Right atrium auricular region (tissue), 2 donors: ENCODE measurements at regions not wholly inside any gene's neighbourhood (a gene's known extent, or its start where the extent isn't known, plus 50 kb on each side); places are given as distances from the start of the nearest gene placed in this dataset.
"Not testable (repeated sequence)": the region's sequence is repeated elsewhere in the genome, so short reads cannot be mapped to it uniquely, and the experiment has no call there.

Experiments
- DNase-seq: peaks from one replicate; pipeline ENCODE4 v3.0.0-alpha.2; 2019; ENCODE audit warnings: low spot score
- H3K27ac ChIP-seq, 2 donors: fragments of 200-600 bp; sonication (generic); 1 replicate in 1 of 2; 2 replicates in 1 of 2; pipeline ENCODE4 v1.5.1; 2016 to 2019
- H3K27me3 ChIP-seq, 2 donors: fragments of 200-600 bp; sonication (generic); one replicate each; pipeline versions ENCODE4 v1.5.1 to v1.6.0; 2017 to 2019
- H3K36me3 ChIP-seq: fragments of 200-600 bp; sonication (generic); one replicate; pipeline ENCODE4 v1.5.1; 2016
- H3K4me1 ChIP-seq, 2 donors: fragments of 200-600 bp; sonication (generic); one replicate each; pipeline versions ENCODE4 v1.5.1 to v1.6.0; 2017 to 2019
- H3K4me3 ChIP-seq, 2 donors: fragments of 200-600 bp; sonication (generic); 1 replicate in 1 of 2; 2 replicates in 1 of 2; pipeline ENCODE4 v1.5.1; 2017 to 2019; ENCODE audit warnings: mild to moderate bottlenecking in 1 of 2, moderate library complexity in 1 of 2
- H3K9me3 ChIP-seq, 2 donors: fragments of 200-600 bp; sonication (generic); one replicate each; pipeline ENCODE4 v1.5.1; 2019
- TF ChIP-seq, protein P1 (sequence below), 2 donors: fragments of 200-600 bp; sonication (generic); IDR thresholded peaks; one replicate each; pipeline ENCODE4 v1.5.1; 2019; ENCODE audit warnings: antibody characterized with exemption in 2 of 2

DNA sequence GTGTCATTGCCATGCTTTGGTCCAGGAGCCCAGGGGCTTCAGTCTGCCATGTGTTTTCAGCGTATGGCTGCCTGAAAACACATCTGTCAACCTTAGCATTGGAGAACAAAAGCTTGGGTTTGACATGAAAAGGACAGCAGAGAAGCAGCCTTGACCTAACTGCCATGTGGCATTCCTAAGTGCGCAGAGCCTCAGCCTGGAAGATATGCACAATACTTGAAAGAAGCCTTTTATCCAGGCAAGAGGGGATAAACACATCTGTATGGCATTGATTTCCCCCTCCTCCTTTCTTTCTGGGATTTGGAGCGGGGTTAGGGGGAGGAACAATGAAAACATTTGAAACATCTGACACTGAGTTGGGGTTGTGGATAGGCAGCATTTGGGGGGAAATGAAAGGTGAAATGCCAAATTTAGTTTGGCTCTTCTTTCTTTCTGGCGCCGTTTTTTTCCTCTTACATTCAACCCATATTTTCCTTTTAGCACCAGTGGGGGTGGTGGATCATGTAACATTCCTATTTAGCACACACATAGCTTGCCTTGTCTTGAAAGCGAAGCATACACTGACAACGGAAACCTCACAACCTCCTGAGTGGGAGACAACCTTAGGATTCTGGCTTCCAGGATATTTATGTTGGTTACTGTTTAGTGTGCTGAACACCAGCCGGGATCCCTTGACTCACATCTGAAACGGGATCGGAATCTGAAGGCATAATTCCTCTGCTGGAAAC lies 177.0 kb downstream of the C12orf75 start:
- Histone ChIP-seq H3K9me3 (no peaks in the 10 kb centered on the region), H3K36me3 (no peaks in the 10 kb centered on the region), H3K4me1 (no peaks in the 10 kb centered on the region), H3K27me3 (no peaks in the 10 kb centered on the region), H3K27ac (no peak overlapping the region), H3K4me3 (no peak overlapping the region)
- DNase-seq = no peak
- TF ChIP-seq, protein P1, sequence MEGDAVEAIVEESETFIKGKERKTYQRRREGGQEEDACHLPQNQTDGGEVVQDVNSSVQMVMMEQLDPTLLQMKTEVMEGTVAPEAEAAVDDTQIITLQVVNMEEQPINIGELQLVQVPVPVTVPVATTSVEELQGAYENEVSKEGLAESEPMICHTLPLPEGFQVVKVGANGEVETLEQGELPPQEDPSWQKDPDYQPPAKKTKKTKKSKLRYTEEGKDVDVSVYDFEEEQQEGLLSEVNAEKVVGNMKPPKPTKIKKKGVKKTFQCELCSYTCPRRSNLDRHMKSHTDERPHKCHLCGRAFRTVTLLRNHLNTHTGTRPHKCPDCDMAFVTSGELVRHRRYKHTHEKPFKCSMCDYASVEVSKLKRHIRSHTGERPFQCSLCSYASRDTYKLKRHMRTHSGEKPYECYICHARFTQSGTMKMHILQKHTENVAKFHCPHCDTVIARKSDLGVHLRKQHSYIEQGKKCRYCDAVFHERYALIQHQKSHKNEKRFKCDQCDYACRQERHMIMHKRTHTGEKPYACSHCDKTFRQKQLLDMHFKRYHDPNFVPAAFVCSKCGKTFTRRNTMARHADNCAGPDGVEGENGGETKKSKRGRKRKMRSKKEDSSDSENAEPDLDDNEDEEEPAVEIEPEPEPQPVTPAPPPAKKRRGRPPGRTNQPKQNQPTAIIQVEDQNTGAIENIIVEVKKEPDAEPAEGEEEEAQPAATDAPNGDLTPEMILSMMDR (IDR thresholded peaks at IDR 0.05) = no peak

DNA sequence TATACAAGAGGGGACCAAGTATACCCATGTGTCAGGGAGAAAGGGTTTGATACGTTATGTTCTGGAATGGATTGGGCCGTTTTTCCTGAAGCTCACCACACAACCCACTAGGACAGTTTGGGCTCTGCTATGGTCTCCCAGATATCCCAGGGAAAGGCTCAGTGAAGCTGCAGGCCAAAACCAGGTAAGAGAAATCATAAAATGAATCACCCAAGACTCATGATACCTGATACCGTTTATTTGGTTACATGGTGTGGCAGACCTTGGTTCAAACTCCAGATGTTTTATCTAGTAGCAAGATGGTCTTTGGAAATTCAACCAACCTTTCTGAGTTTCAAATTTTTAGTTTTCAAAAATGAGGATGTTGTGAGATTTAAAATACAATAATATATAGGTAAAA lies 177.6 kb downstream of the C12orf75 start:
- Histone ChIP-seq H3K9me3 (no peaks in the 10 kb centered on the region), H3K36me3 (no peaks in the 10 kb centered on the region), H3K27me3 (no peaks in the 10 kb centered on the region), H3K27ac (no peak overlapping the region), H3K4me1 (no peaks in the 10 kb centered on the region), H3K4me3 (no peak overlapping the region)
- DNase-seq = no peak
- TF ChIP-seq, protein P1 (IDR thresholded peaks at IDR 0.05) = no peak

DNA sequence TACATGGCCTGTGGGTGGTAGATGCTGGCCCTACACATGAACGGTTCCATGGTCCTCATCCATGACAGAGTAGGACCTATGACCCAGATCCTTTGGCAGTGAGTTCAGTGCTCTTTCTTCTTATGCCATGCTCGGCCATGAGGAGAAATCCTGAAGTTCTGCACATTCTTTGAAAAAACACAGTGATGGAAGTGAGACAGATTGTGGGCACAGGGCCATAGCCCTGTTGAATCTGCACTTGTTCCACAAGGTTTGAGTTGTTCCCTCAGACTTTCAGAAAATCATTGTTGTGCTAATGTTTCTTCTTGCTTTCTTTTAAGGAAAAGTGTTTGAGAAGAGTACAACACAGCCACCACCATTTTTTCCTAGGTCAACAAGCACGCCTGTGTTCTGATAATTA lies 180.0 kb downstream of the C12orf75 start:
- no peaks in the 10 kb centered on the region for H3K9me3 ChIP-seq
- no peak overlapping the region for H3K27ac ChIP-seq
- TF ChIP-seq, protein P1 (IDR thresholded peaks at IDR 0.05) = no peak
- H3K27me3 ChIP-seq = no peaks in the 10 kb centered on the region
- H3K4me1 ChIP-seq = no peaks in the 10 kb centered on the region
- DNase-seq = no peak
- H3K4me3 ChIP-seq = no peak overlapping the region
- no peaks in the 10 kb centered on the region for H3K36me3 ChIP-seq

DNA sequence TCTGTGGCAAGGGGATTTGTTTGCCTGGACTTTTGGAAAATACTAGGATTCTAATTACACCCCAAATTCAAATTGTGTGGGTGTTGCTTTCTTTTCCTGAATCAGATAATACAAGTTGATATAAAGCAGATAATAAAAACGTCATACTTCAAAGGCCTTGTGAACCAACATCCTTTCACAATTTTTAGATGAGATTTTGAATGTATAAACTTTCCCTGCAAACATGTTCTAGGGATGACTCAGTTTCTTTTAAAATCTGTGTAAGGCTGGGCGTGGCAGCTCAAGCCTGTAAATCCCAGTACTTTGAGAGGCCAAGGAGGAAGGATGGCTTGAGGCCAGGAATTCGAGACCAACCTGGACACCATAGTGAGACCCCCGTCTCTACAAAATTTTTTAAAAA lies 182.4 kb downstream of the C12orf75 start:
- DNase-seq, H3K36me3 ChIP-seq, H3K27me3 ChIP-seq, H3K9me3 ChIP-seq, H3K27ac ChIP-seq, H3K4me1 ChIP-seq, H3K4me3 ChIP-seq: not testable (repeated sequence)

DNA sequence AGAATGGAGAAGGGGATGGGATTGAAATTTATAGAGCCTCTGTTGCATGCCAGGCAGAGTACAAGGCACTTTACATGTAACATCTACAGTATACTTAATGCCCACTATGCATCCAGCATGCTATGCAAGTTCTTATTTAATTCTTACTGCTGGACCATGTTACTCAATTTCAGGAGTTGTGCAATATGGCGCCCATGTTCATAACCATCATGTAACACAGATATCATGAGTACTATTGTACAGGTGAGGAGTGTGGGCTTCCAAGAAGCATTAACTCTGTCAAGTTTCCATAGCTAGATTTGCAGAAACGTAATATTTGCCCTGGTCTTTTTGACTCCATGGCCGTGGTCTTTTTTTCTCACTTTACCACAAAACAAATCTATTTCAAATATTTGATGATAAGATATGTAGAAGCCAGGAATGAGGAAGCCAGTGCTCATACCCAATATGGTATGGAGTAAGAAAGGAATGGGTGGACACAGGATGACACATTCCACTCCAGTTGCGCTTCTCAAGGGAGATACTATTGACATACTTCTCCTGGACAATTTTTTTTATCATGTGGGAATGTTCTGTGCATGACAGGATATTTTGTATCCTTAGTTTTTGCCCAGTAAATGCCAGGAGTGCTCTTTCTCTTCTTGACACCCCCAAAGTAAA lies 191.8 kb downstream of the C12orf75 start:
- H3K27me3 ChIP-seq = no peaks in the 10 kb centered on the region
- H3K27ac ChIP-seq = peak overlapping the region; percentile 13 to 85
- no peak for DNase-seq
- TF ChIP-seq, protein P1 (IDR thresholded peaks at IDR 0.05) = no peak
- no peaks in the 10 kb centered on the region for H3K36me3 ChIP-seq
- H3K9me3 ChIP-seq = no peaks in the 10 kb centered on the region
- H3K4me3 ChIP-seq = no peak overlapping the region
- H3K4me1 ChIP-seq = peaks cover 0 to 22% of the 10 kb centered on the region in 2 donors

DNA sequence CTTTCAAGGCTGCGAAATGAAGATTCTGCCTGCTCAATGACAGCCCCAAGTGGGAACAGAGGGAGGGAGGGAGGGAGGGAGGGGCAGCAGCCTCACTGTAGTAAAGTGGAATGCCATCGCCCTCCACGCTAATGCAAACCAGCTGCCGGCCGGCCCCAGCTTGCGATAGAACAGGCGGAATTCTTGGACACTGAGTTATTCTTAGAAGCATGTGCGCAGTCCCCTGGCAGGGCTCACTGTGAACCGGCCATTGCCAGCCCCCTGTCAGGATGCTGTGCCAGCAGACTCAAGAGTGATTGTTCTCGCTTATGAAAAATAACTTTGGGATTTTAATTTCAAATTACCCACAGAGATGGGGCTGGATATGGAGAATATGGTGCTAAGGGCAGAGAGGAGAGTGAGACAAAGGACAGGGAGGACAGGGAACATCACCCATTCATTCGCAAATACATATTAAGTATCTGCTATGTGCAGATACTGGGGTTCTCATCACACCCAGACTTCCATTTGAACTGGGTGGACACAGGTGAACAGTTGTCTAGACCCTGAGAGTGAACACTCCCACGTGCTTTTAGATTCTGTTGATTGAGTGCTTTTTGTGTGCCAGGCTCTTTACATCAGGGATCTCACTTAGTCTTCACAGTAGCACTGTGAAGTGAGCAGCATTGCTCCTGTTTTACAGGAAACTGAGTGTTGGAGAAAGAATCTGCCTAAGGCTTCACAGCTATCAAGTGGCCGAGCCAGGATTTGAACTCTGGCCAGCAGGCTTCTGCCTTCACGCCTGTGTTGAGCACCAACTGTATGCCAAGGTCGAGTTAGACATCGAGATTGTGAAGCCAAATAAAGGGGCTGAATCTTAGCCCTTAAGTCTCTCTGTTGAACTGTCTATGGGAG lies 192.9 kb downstream of the C12orf75 start:
- Histone ChIP-seq H3K27ac (peak overlapping the region; percentile 60 to 85), H3K36me3 (no peaks in the 10 kb centered on the region), H3K4me3 (no peak overlapping the region), H3K4me1 (peaks cover 0 to 22% of the 10 kb centered on the region in 2 donors), H3K27me3 (no peaks in the 10 kb centered on the region), H3K9me3 (no peaks in the 10 kb centered on the region)
- DNase-seq = peak; percentile 82
- TF ChIP-seq, protein P1 (IDR thresholded peaks at IDR 0.05) = no peak
